ENCODE measurements at regions not wholly inside any gene's neighbourhood (a gene's known extent, or its start where the extent isn't known, plus 50 kb on each side); places are given as distances from the start of the nearest gene placed in this dataset.
A peak's percentile ranks its signal among the peaks of the same experiment; 100 is the strongest.

- peak; percentile 76 for DNase-seq (ENCODE audit: low read depth)
These were observed 1145.5 kb upstream of the PCDH10 start for GRCh38 chr4:132003593-132003992.

GRCh38 chr4:132015321-132015720, 1133.8 kb upstream of the PCDH10 start:
- no peak for DNase-seq (ENCODE audit: low read depth)
- no peak for TF ChIP-seq CTCF (conservative IDR thresholded peaks at IDR 0.05; ENCODE audit: low read depth, low read length)
- no peak overlapping the region for H3K4me3 ChIP-seq (ENCODE audit: low read length)

More at GRCh38 chr4:132003593-132003992, 1145.5 kb upstream of the PCDH10 start:
- TF ChIP-seq CTCF (conservative IDR thresholded peaks at IDR 0.05; ENCODE audit: low read depth, low read length) = no peak
- no peak overlapping the region for H3K4me3 ChIP-seq (ENCODE audit: low read length)

- DNase-seq (ENCODE audit: low read depth) = no peak
- no peak overlapping the region for H3K4me3 ChIP-seq (ENCODE audit: low read length)
- no peak for TF ChIP-seq CTCF (conservative IDR thresholded peaks at IDR 0.05; ENCODE audit: low read depth, low read length)
These were observed 1132.3 kb upstream of the PCDH10 start for GRCh38 chr4:132016703-132017350.

- no peak for DNase-seq (ENCODE audit: low read depth)
- H3K4me3 ChIP-seq (ENCODE audit: low read length) = no peak overlapping the region
- no peak for TF ChIP-seq CTCF (conservative IDR thresholded peaks at IDR 0.05; ENCODE audit: low read depth, low read length)
These were observed 1122.9 kb upstream of the PCDH10 start for GRCh38 chr4:132026166-132026565.

GRCh38 chr4:132026816-132027215, 1122.3 kb upstream of the PCDH10 start:
- H3K4me3 ChIP-seq (ENCODE audit: low read length) = no peak overlapping the region
- DNase-seq (ENCODE audit: low read depth) = no peak
- no peak for TF ChIP-seq CTCF (conservative IDR thresholded peaks at IDR 0.05; ENCODE audit: low read depth, low read length)

GRCh38 chr4:132056496-132056895, 1092.6 kb upstream of the PCDH10 start:
- no peak overlapping the region for H3K4me3 ChIP-seq (ENCODE audit: low read length)
- no peak for TF ChIP-seq CTCF (conservative IDR thresholded peaks at IDR 0.05; ENCODE audit: low read depth, low read length)
- DNase-seq (ENCODE audit: low read depth) = no peak

GRCh38 chr4:132059227-132059626, 1089.9 kb upstream of the PCDH10 start:
- no peak overlapping the region for H3K4me3 ChIP-seq (ENCODE audit: low read length)
- TF ChIP-seq CTCF (conservative IDR thresholded peaks at IDR 0.05; ENCODE audit: low read depth, low read length) = no peak
- no peak for DNase-seq (ENCODE audit: low read depth)

Data from retinal pigment epithelial cell (primary cell).